ENCODE measurements at regions not wholly inside any gene's neighbourhood (a gene's known extent, or its start where the extent isn't known, plus 50 kb on each side); places are given as distances from the start of the nearest gene placed in this dataset.

DNA sequence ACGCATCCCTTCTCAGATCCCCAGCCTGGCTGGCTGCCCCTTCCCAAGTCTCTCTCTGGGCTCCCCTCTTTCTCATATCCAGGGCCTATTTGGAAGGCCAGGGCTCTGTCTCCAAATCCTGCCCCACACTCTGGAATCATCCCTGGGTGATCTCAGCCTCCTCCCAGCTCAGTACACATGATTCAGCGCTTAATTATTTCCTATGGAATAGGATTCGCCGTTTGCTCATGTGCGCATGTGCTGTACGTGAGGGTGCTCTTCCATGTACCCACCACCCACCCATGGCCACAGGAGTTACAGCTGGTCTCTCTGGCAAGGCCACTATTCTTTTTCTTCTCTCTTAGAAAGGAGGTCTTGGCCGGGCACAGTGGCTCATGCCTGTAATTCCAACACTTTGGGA lies 81.7 kb upstream of the FOXP4 start:
- H3K27me3 ChIP-seq (ENCODE audit: control insufficient read depth in 2 of 2, insufficient read depth in 1 of 2, low read length in 1 of 2): peaks cover 20 to 68% of the 10 kb centered on the region in 2 donors
- WGBS: 96% methylated on average over 7 of the region's 7 CpGs
- no peak overlapping the region for H3K27ac ChIP-seq (ENCODE audit: low read depth in 1 of 2, low read length in 1 of 2)

DNA sequence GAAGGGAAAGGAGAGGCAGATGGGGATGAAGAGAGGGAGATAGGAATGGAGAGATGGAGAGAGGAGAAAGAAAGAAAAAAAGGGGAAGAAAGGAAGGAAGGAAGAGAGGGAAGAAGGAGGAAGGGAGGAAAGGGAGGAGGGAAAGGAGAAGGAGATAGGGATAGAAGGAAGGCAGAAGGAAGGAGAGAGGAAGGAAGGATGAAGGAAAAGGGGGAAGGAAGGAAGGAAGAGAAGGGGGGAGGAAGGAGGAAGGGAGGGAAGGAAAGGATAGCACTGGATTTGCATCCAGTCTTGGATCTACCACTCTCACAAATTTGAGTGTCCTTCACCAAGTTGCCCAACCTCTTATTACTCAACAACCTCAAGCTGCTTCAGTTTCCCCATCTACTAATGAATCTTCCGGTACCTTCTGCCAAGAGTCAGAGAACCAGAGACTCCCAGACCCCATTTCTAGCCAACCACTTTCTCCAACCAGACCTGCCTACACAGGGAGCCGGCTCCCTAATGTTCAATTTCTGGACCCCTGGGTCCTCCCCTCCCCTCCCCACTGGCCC lies 79.7 kb upstream of the FOXP4 start:
- 69% methylated on average over 2 of the region's 2 CpGs for WGBS
- no peak for DNase-seq (ENCODE audit: low read depth in 6 of 9, low spot score in 9 of 9)
- Histone ChIP-seq H3K4me1 (ENCODE audit: control insufficient read depth in 2 of 2, insufficient read depth in 2 of 2, low read length in 2 of 2) (peaks cover 0 to 15% of the 10 kb centered on the region in 2 donors), H3K4me3 (ENCODE audit: low read length in 2 of 2) (no peak overlapping the region), H3K36me3 (ENCODE audit: control insufficient read depth in 2 of 2, insufficient read depth in 2 of 2, low read length in 1 of 2) (no peaks in the 10 kb centered on the region), H3K9me3 (ENCODE audit: control insufficient read depth in 2 of 2, insufficient read depth in 1 of 2, low read length in 1 of 2) (no peaks in the 10 kb centered on the region), H3K27ac (ENCODE audit: low read depth in 1 of 2, low read length in 1 of 2) (no peak overlapping the region), H3K27me3 (ENCODE audit: control insufficient read depth in 2 of 2, insufficient read depth in 1 of 2, low read length in 1 of 2) (peaks cover 36 to 87% of the 10 kb centered on the region in 2 donors)

More for the DNA sequence above, 81.7 kb upstream of the FOXP4 start:
- peaks cover 0 to 1% of the 10 kb centered on the region in 2 donors for H3K4me1 ChIP-seq (ENCODE audit: control insufficient read depth in 2 of 2, insufficient read depth in 2 of 2, low read length in 2 of 2)
- no peaks in the 10 kb centered on the region for H3K9me3 ChIP-seq (ENCODE audit: control insufficient read depth in 2 of 2, insufficient read depth in 1 of 2, low read length in 1 of 2)
- no peak for DNase-seq (ENCODE audit: low read depth in 6 of 9, low spot score in 9 of 9)
- no peak overlapping the region for H3K4me3 ChIP-seq (ENCODE audit: low read length in 2 of 2)
- no peaks in the 10 kb centered on the region for H3K36me3 ChIP-seq (ENCODE audit: control insufficient read depth in 2 of 2, insufficient read depth in 2 of 2, low read length in 1 of 2)

DNA sequence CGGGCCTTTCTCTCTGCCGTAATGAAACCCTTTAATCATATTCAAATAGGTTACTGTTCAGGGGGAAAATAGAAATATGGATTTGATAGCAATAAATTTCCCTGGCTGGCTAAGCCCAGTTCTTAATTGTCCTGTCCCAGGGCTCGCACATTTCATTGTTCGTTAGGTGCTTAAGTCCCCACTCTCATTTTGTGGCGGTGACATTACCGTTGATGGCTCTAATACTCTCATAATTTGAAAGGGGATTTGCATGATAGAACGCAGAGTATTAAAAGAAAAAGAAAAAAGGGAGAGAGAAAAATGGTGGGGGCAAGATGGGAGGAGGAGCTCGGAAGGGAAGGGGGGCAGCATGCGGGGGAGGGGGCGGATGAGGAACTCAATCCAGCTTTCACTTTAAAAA lies 79.1 kb upstream of the FOXP4 start:
- Histone ChIP-seq H3K36me3 (ENCODE audit: control insufficient read depth in 2 of 2, insufficient read depth in 2 of 2, low read length in 1 of 2) (no peaks in the 10 kb centered on the region), H3K4me1 (ENCODE audit: control insufficient read depth in 2 of 2, insufficient read depth in 2 of 2, low read length in 2 of 2) (peaks cover 0 to 15% of the 10 kb centered on the region in 2 donors), H3K27ac (ENCODE audit: low read depth in 1 of 2, low read length in 1 of 2) (no peak overlapping the region), H3K9me3 (ENCODE audit: control insufficient read depth in 2 of 2, insufficient read depth in 1 of 2, low read length in 1 of 2) (no peaks in the 10 kb centered on the region), H3K4me3 (ENCODE audit: low read length in 2 of 2) (no peak overlapping the region), H3K27me3 (ENCODE audit: control insufficient read depth in 2 of 2, insufficient read depth in 1 of 2, low read length in 1 of 2) (peaks cover 36 to 88% of the 10 kb centered on the region in 2 donors)
- 68% methylated on average over 10 of the region's 10 CpGs for WGBS
- no peak for DNase-seq (ENCODE audit: low read depth in 6 of 9, low spot score in 9 of 9)

DNA sequence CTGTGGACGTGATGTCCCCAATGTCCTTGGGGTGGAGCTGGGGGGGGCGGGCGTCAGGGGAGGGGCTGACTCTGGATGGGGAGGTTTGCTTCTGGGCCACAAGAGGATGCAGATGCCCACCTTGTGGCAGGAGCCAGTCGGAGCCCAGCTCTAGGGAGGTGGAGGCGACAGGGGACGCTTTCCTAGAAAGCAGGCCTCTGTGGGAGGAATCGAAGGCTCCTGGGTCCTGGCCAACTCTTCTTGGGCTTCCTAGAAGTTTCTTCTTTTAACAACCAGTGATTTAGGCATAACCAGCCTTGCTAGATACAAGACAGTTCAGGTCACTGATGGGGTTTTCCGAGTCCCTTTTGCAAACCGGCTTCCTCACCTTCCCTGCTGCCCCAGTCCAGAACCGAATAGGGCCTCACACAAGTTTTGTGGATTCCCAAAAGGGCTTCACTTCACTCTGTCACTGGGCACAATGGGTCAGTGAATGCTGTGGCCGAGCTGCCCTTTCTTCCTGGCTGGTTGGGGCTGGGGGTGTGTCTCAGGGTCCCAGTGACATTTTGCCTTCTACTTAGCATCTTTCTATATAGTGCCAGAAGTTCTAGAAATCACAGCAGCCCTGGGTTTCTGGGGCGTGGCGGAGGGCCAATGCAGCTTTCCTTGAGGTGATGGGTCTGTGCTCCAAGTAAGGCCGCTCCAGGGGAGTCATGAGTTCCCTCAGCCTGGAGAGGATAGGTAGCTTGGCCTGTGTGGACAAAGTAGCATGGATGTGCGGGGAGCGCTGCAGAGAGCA lies 78.4 kb upstream of the FOXP4 start:
- H3K27ac ChIP-seq (ENCODE audit: low read depth in 1 of 2, low read length in 1 of 2): no peak overlapping the region
- H3K27me3 ChIP-seq (ENCODE audit: control insufficient read depth in 2 of 2, insufficient read depth in 1 of 2, low read length in 1 of 2): peaks cover 41 to 90% of the 10 kb centered on the region in 2 donors
- H3K36me3 ChIP-seq (ENCODE audit: control insufficient read depth in 2 of 2, insufficient read depth in 2 of 2, low read length in 1 of 2): no peaks in the 10 kb centered on the region
- H3K9me3 ChIP-seq (ENCODE audit: control insufficient read depth in 2 of 2, insufficient read depth in 1 of 2, low read length in 1 of 2): no peaks in the 10 kb centered on the region
- peaks cover 0 to 15% of the 10 kb centered on the region in 2 donors for H3K4me1 ChIP-seq (ENCODE audit: control insufficient read depth in 2 of 2, insufficient read depth in 2 of 2, low read length in 2 of 2)
- DNase-seq (ENCODE audit: low read depth in 6 of 9, low spot score in 9 of 9): no peak
- H3K4me3 ChIP-seq (ENCODE audit: low read length in 2 of 2): no peak overlapping the region
- WGBS: 87% methylated on average over 16 of the region's 16 CpGs

DNA sequence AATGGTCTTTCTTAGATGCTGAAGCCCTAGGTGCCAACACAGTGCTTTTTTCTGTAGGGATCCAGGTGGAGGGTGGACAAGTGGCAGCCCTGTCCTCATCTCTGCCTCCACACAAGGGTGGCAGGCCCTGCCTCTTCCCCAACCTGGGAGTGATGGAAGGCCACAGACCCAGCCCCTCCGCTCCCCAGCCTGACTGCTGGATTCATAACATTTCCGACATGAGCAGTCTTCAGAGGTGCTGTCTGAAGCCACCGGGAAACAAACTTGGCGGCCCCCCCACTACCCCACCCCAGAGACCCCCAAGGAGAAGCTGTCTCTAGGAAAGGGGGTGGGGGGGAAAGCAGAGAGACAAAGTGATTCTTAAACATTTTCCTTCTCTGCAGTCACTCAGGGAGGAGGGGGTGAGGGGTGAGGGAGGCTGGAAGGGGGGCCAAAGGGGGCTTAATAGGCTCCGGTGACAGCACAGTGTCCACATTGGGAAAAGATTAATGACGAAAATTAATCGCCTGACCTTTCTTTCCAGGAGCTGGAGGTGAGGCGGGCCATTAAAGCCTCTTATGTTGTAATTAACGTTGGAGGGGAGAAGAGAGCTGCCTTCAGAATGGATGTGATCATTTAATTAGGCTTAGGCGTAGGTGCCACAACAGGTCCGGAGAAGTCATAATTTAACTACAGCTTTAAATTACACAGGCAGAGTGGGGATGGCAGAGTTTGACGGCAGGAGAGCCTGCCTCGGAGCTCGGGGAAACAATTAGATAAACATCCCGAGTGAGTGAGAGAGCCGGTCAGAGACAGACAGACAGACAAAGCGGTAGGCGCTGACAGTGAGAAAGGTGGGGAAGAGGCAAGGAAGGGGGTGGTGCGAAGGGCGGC lies 76.8 kb upstream of the FOXP4 start:
- no peak overlapping the region for H3K4me3 ChIP-seq (ENCODE audit: low read length in 2 of 2)
- peak in 1 of 9 donors; percentile 2 for DNase-seq (ENCODE audit: low read depth in 6 of 9, low spot score in 9 of 9)
- no peaks in the 10 kb centered on the region for H3K9me3 ChIP-seq (ENCODE audit: control insufficient read depth in 2 of 2, insufficient read depth in 1 of 2, low read length in 1 of 2)
- 61% methylated on average over 20 of the region's 20 CpGs for WGBS
- no peak overlapping the region for H3K27ac ChIP-seq (ENCODE audit: low read depth in 1 of 2, low read length in 1 of 2)
- H3K36me3 ChIP-seq (ENCODE audit: control insufficient read depth in 2 of 2, insufficient read depth in 2 of 2, low read length in 1 of 2): no peaks in the 10 kb centered on the region
- H3K27me3 ChIP-seq (ENCODE audit: control insufficient read depth in 2 of 2, insufficient read depth in 1 of 2, low read length in 1 of 2): peaks cover 39 to 91% of the 10 kb centered on the region in 2 donors
- H3K4me1 ChIP-seq (ENCODE audit: control insufficient read depth in 2 of 2, insufficient read depth in 2 of 2, low read length in 2 of 2): peaks cover 0 to 15% of the 10 kb centered on the region in 2 donors

DNA sequence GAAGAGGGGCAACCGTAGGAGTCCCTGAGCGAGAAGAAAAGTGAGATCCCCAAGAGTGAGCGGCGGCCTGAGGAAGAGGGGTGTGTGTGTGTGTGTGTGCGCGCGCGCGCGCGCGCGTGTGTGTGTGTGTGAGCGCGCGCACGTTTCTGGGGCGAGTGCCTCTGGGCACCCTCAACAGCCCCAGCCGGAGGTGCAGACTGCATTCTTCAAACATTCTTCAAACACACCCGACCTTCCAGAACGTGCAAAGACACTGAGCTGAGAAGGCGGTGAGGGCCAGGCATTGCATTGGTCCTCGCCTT lies 76.2 kb upstream of the FOXP4 start:
- WGBS: 5% methylated on average over 23 of the region's 23 CpGs
- Histone ChIP-seq H3K27ac (ENCODE audit: low read depth in 1 of 2, low read length in 1 of 2) (no peak overlapping the region), H3K36me3 (ENCODE audit: control insufficient read depth in 2 of 2, insufficient read depth in 2 of 2, low read length in 1 of 2) (no peaks in the 10 kb centered on the region), H3K9me3 (ENCODE audit: control insufficient read depth in 2 of 2, insufficient read depth in 1 of 2, low read length in 1 of 2) (no peaks in the 10 kb centered on the region), H3K4me1 (ENCODE audit: control insufficient read depth in 2 of 2, insufficient read depth in 2 of 2, low read length in 2 of 2) (peaks cover 0 to 15% of the 10 kb centered on the region in 2 donors), H3K4me3 (ENCODE audit: low read length in 2 of 2) (no peak overlapping the region), H3K27me3 (ENCODE audit: control insufficient read depth in 2 of 2, insufficient read depth in 1 of 2, low read length in 1 of 2) (peaks cover 39 to 90% of the 10 kb centered on the region in 2 donors)
- DNase-seq (ENCODE audit: low read depth in 6 of 9, low spot score in 9 of 9): peak in 7 of 9 donors; percentile 4 to 66 (median 23)

DNA sequence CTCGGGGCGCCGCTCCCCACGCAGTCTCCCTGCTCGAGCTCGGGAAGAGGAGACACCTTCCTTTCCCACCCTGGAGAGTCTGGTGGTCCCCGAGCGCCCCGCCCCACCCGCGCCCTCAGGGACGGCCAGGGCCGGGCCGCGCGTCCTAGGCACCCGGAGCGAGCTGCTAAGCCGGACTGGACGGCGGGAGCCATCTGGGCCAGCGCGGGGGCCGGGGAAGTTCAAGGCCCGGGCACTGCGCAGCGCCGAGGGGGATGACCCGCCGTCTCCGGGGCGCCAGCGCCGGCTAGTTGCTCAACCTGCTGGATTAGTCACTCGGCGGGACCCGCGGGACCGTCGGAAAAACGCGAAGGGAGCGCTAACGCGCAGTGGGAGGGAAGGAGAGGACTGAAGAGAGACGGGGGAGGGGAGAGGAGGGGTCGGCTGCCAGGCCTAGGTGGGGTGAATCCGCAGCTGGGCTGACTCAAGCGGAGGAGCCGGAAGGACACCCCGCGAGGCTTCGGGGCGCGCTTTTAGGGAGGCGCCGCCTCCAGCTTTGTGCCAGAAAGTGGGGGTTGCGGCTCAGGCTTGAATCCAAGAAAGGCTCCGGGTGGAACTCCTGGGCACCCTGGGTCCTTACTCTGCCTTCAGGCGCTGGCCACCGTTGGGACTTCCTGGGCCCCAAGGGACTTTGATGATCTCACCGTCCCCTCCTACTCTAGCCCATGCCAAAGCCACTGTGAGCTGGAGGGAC lies 75.7 kb upstream of the FOXP4 start:
- WGBS: 8% methylated on average over 62 of the region's 62 CpGs
- Histone ChIP-seq H3K4me1 (ENCODE audit: control insufficient read depth in 2 of 2, insufficient read depth in 2 of 2, low read length in 2 of 2) (peaks cover 0 to 15% of the 10 kb centered on the region in 2 donors), H3K27ac (ENCODE audit: low read depth in 1 of 2, low read length in 1 of 2) (no peak overlapping the region), H3K9me3 (ENCODE audit: control insufficient read depth in 2 of 2, insufficient read depth in 1 of 2, low read length in 1 of 2) (no peaks in the 10 kb centered on the region), H3K36me3 (ENCODE audit: control insufficient read depth in 2 of 2, insufficient read depth in 2 of 2, low read length in 1 of 2) (no peaks in the 10 kb centered on the region), H3K27me3 (ENCODE audit: control insufficient read depth in 2 of 2, insufficient read depth in 1 of 2, low read length in 1 of 2) (peaks cover 39 to 87% of the 10 kb centered on the region in 2 donors), H3K4me3 (ENCODE audit: low read length in 2 of 2) (no peak overlapping the region)
- peak in 1 of 9 donors; percentile 26 for DNase-seq (ENCODE audit: low read depth in 6 of 9, low spot score in 9 of 9)

DNA sequence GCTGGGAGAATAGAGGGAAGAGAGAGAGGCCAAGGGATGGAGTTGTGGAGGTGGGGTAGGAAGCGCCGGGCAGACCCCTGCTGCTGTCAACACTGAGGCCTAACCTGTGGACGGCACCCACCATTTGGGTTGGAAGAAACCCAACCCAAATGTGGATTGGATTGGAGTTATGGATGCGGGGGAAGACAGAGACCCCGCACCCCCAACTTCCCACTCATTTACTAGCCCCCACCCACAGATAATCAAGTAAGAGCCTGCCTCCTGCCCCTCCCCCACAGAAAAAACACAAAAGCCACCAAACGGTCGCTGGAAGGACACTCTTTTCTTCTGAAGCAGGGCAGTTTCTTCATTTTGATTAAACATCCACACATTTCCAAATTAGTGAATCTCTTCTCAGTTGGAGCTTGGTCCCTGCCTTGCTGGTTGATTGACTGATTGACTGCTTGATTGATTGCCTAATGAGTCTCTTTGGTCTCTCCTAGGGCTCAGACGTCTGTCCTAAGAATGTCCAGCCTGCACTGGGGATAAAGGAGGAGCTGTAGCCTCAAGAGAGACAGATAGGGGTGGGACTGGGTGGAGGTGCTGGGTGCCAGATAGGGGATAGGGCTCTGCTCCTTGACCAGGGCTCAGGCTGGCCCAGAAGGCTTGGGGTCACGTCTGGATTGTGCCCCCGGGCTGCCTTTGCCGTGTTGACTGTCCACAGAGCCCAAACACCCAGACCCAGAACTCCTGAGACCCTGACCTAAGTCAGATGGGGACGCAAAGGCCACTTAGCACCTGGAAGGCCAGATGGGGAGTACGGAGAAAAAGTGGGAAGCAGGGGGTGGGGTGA lies 74.9 kb upstream of the FOXP4 start:
- Histone ChIP-seq H3K36me3 (ENCODE audit: control insufficient read depth in 2 of 2, insufficient read depth in 2 of 2, low read length in 1 of 2) (no peaks in the 10 kb centered on the region), H3K4me3 (ENCODE audit: low read length in 2 of 2) (no peak overlapping the region), H3K4me1 (ENCODE audit: control insufficient read depth in 2 of 2, insufficient read depth in 2 of 2, low read length in 2 of 2) (peaks cover 0 to 15% of the 10 kb centered on the region in 2 donors), H3K9me3 (ENCODE audit: control insufficient read depth in 2 of 2, insufficient read depth in 1 of 2, low read length in 1 of 2) (no peaks in the 10 kb centered on the region), H3K27me3 (ENCODE audit: control insufficient read depth in 2 of 2, insufficient read depth in 1 of 2, low read length in 1 of 2) (peaks cover 39 to 80% of the 10 kb centered on the region in 2 donors), H3K27ac (ENCODE audit: low read depth in 1 of 2, low read length in 1 of 2) (no peak overlapping the region)
- WGBS: 73% methylated on average over 13 of the region's 13 CpGs
- no peak for DNase-seq (ENCODE audit: low read depth in 6 of 9, low spot score in 9 of 9)

Measured in thymus (tissue), 11 donors.